ENCODE measurements at regions not wholly inside any gene's neighbourhood (a gene's known extent, or its start where the extent isn't known, plus 50 kb on each side); places are given as distances from the start of the nearest gene placed in this dataset.

DNA sequence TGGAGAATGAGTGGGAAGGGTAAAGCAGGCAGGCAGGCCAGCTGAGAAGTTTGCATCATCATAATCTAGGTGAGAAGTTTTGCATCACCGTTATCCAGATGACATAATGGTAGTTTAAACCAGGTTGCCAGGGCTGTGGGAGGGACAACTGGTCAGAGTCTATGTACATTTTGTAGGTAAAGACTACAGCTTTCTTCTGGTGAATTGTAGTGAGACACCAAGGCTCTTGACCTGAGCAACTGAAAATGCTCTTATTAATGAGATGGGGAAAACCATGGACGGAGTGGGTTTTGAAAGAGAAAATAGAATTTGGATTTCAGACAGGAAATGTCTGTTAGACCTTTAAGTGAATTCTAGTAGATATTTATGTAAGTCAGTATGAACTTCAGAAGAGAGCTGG, 76.0 kb upstream of the VEGFC start:
- TF ChIP-seq, protein P1, sequence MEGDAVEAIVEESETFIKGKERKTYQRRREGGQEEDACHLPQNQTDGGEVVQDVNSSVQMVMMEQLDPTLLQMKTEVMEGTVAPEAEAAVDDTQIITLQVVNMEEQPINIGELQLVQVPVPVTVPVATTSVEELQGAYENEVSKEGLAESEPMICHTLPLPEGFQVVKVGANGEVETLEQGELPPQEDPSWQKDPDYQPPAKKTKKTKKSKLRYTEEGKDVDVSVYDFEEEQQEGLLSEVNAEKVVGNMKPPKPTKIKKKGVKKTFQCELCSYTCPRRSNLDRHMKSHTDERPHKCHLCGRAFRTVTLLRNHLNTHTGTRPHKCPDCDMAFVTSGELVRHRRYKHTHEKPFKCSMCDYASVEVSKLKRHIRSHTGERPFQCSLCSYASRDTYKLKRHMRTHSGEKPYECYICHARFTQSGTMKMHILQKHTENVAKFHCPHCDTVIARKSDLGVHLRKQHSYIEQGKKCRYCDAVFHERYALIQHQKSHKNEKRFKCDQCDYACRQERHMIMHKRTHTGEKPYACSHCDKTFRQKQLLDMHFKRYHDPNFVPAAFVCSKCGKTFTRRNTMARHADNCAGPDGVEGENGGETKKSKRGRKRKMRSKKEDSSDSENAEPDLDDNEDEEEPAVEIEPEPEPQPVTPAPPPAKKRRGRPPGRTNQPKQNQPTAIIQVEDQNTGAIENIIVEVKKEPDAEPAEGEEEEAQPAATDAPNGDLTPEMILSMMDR (IDR thresholded peaks at IDR 0.05): no peak
- TF ChIP-seq POLR2A (IDR thresholded peaks at IDR 0.05): no peak

Data from adrenal gland (tissue), 5 donors.